ENCODE measurements at regions not wholly inside any gene's neighbourhood (a gene's known extent, or its start where the extent isn't known, plus 50 kb on each side); places are given as distances from the start of the nearest gene placed in this dataset.
A peak's percentile ranks its signal among the peaks of the same experiment; 100 is the strongest.
"Not testable (repeated sequence)": the region's sequence is repeated elsewhere in the genome, so short reads cannot be mapped to it uniquely, and the experiment has no call there.

- DNase-seq (ENCODE audit: low read depth), result no peak
These were observed 57.8 kb upstream of the ANKRD30A start for GRCh38 chr10:37067576-37067975.

- not testable (repeated sequence) for DNase-seq (ENCODE audit: low read depth)
These were observed 63.1 kb upstream of the ANKRD30A start for GRCh38 chr10:37062296-37062695.

- no peak for DNase-seq (ENCODE audit: low read depth)
These were observed 68.1 kb upstream of the ANKRD30A start for GRCh38 chr10:37057261-37057660.

GRCh38 chr10:37053476-37053875 is 71.9 kb upstream of the ANKRD30A start:
- no peak for DNase-seq (ENCODE audit: low read depth)

- not testable (repeated sequence) for DNase-seq (ENCODE audit: low read depth)
These were observed 75.4 kb upstream of the ANKRD30A start for GRCh38 chr10:37049982-37050381.

GRCh38 chr10:37044319-37044718 is 81.1 kb upstream of the ANKRD30A start:
- not testable (repeated sequence) for DNase-seq (ENCODE audit: low read depth)

GRCh38 chr10:37035853-37036252 is 89.5 kb upstream of the ANKRD30A start:
- no peak for DNase-seq (ENCODE audit: low read depth)

- DNase-seq (ENCODE audit: low read depth), result no peak
These were observed 109.9 kb upstream of the ANKRD30A start for GRCh38 chr10:37015498-37015897.

GRCh38 chr10:37010741-37011140 is 114.7 kb upstream of the ANKRD30A start:
- no peak for DNase-seq (ENCODE audit: low read depth)

- not testable (repeated sequence) for DNase-seq (ENCODE audit: low read depth)
These were observed 117.1 kb upstream of the ANKRD30A start for GRCh38 chr10:37008276-37008675.

- no peak for DNase-seq (ENCODE audit: low read depth)
These were observed 122.3 kb upstream of the ANKRD30A start for GRCh38 chr10:37003126-37003525.

GRCh38 chr10:36995806-36996205 is 129.6 kb upstream of the ANKRD30A start:
- not testable (repeated sequence) for DNase-seq (ENCODE audit: low read depth)

GRCh38 chr10:36994886-36995285 is 130.5 kb upstream of the ANKRD30A start:
- no peak for DNase-seq (ENCODE audit: low read depth)

GRCh38 chr10:36989233-36989632 is 136.2 kb upstream of the ANKRD30A start:
- DNase-seq (ENCODE audit: low read depth), result no peak

GRCh38 chr10:36946598-36946997 is 178.8 kb upstream of the ANKRD30A start:
- DNase-seq (ENCODE audit: low read depth), result no peak

- no peak for DNase-seq (ENCODE audit: low read depth)
These were observed 181.9 kb upstream of the ANKRD30A start for GRCh38 chr10:36943544-36943943.

- DNase-seq (ENCODE audit: low read depth), result no peak
These were observed 182.8 kb upstream of the ANKRD30A start for GRCh38 chr10:36942616-36943015.

GRCh38 chr10:36903040-36903439 is 222.4 kb upstream of the ANKRD30A start:
- DNase-seq (ENCODE audit: low read depth), result no peak

- no peak for DNase-seq (ENCODE audit: low read depth)
These were observed 225.7 kb upstream of the ANKRD30A start for GRCh38 chr10:36899652-36900051.

GRCh38 chr10:36888925-36889573 is 236.3 kb upstream of the ANKRD30A start:
- peak; percentile 12 for DNase-seq (ENCODE audit: low read depth)

- no peak for DNase-seq (ENCODE audit: low read depth)
These were observed 239.0 kb upstream of the ANKRD30A start for GRCh38 chr10:36886303-36886891.

- DNase-seq (ENCODE audit: low read depth), result no peak
These were observed 239.7 kb upstream of the ANKRD30A start for GRCh38 chr10:36885746-36886145.

- DNase-seq (ENCODE audit: low read depth), result no peak
These were observed 242.6 kb upstream of the ANKRD30A start for GRCh38 chr10:36882781-36883180.

GRCh38 chr10:36880898-36881297 is 244.5 kb upstream of the ANKRD30A start:
- peak; percentile 46 for DNase-seq (ENCODE audit: low read depth)
